PC-3 (cell line): ENCODE measurements at regions not wholly inside any gene's neighbourhood (a gene's known extent, or its start where the extent isn't known, plus 50 kb on each side); places are given as distances from the start of the nearest gene placed in this dataset.

Experiments
- ATAC-seq: fragments of 200-7000 bp; cut with Tn5 transposase; 2 replicates; pipeline ENCODE4 v1.9.1; 2020; ENCODE audit warnings: mild to moderate bottlenecking, moderate library complexity
- BruUV-seq: library from RNA; stranded (reverse); fragments of 400-500 nt; replicated peaks from 2 replicates; lab custom pipeline; 2021; lab: Mats Ljungman, UMichigan
- CTCF ChIA-PET: fragments of 300-600 bp; sonication (Branson Sonifier 250); formaldehyde crosslinking; loops from one replicate; lab custom pipeline; 2022; ENCODE audit warnings: antibody characterized with exemption; lab: Charles Lee
- POLR2A ChIA-PET: fragments of 300-600 bp; sonication (Branson Sonifier 250); formaldehyde crosslinking; loops from one replicate; lab custom pipeline; 2022; ENCODE audit warnings: antibody characterized with exemption; ENCODE audit not compliant: unreplicated experiment; lab: Charles Lee
- DNase-seq: peaks from one replicate; pipeline ENCODE4 v3.0.0-alpha.2; 2015
- H2AFZ ChIP-seq: fragments of 300-600 bp; sonication (generic); 2 replicates; pipeline ENCODE4 v1.6.0; 2016; ENCODE audit warnings: antibody characterized with exemption, low read length
- H3F3A ChIP-seq: fragments of 300-600 bp; sonication (generic); one replicate; pipeline ENCODE4 v1.6.0; 2017; ENCODE audit warnings: antibody characterized with exemption, low read length, control low read depth, mild to moderate bottlenecking; ENCODE audit not compliant: unreplicated experiment
- H3K27ac ChIP-seq: fragments of 300-600 bp; sonication (generic); 2 replicates; pipeline ENCODE4 v1.5.1; 2016; ENCODE audit warnings: mild to moderate bottlenecking, low read length
- H3K27me3 ChIP-seq: fragments of 300-600 bp; sonication (generic); 2 replicates; pipeline ENCODE4 v1.6.1; 2016; ENCODE audit warnings: low read length, mixed read lengths
- H3K36me3 ChIP-seq: fragments of 300-600 bp; sonication (generic); 2 replicates; pipeline ENCODE4 v1.6.1; 2016; ENCODE audit warnings: low read depth, mixed run types, low read length, mixed read lengths
- H3K4me1 ChIP-seq: fragments of 300-600 bp; sonication (generic); 2 replicates; pipeline ENCODE4 v1.5.1; 2016; ENCODE audit warnings: low read length; ENCODE audit not compliant: insufficient read depth
- H3K4me2 ChIP-seq: fragments of 300-600 bp; sonication (generic); 2 replicates; pipeline ENCODE4 v1.6.0; 2016; ENCODE audit warnings: low read length
- H3K4me3 ChIP-seq: fragments of 300-600 bp; sonication (generic); 2 replicates; pipeline ENCODE4 v1.5.1; 2016; ENCODE audit warnings: mild to moderate bottlenecking, low read length, mixed read lengths
- H3K79me2 ChIP-seq: fragments of 300-600 bp; sonication (generic); 2 replicates; pipeline ENCODE4 v1.6.1; 2017; ENCODE audit warnings: low read length, mixed read lengths
- H3K9ac ChIP-seq: fragments of 300-600 bp; sonication (generic); 2 replicates; pipeline ENCODE4 v1.6.0; 2016; ENCODE audit warnings: mild to moderate bottlenecking, low read length
- H3K9me2 ChIP-seq: fragments of 300-600 bp; sonication (generic); replicated peaks from 2 replicates; pipeline ENCODE4 v1.6.1; 2016; ENCODE audit warnings: mixed run types, low read length, mixed read lengths
- H3K9me3 ChIP-seq: fragments of 300-600 bp; sonication (generic); 2 replicates; pipeline ENCODE4 v1.6.1; 2016; ENCODE audit warnings: low read length, mixed read lengths
- H4K20me1 ChIP-seq: fragments of 300-600 bp; sonication (generic); 2 replicates; pipeline ENCODE4 v1.6.1; 2016; ENCODE audit warnings: low read length, mixed read lengths
- CTCF ChIP-seq: fragments of 300-600 bp; sonication (generic); conservative IDR thresholded peaks from 2 replicates; pipeline ENCODE4 v1.5.1; 2017; ENCODE audit warnings: antibody characterized with exemption, low read depth, mild to moderate bottlenecking, low read length
- EZH2 ChIP-seq: fragments of 300-600 bp; sonication (generic); IDR thresholded peaks from one replicate; pipeline ENCODE4 v1.6.1; 2017; ENCODE audit warnings: antibody characterized with exemption, mild to moderate bottlenecking, low read length; ENCODE audit not compliant: unreplicated experiment
- EZH2phosphoT487 ChIP-seq: fragments of 300-600 bp; sonication (generic); IDR thresholded peaks from 2 replicates; pipeline ENCODE4 v1.6.1; 2018; ENCODE audit warnings: mild to moderate bottlenecking, antibody characterized with exemption, low read length, borderline replicate concordance
- intact Hi-C: fragments of 100-400 bp; cut with micrococcal nuclease; formaldehyde crosslinking; loops from 2 replicates; pipeline ENCODE4 v1.9.0; 2023

DNA sequence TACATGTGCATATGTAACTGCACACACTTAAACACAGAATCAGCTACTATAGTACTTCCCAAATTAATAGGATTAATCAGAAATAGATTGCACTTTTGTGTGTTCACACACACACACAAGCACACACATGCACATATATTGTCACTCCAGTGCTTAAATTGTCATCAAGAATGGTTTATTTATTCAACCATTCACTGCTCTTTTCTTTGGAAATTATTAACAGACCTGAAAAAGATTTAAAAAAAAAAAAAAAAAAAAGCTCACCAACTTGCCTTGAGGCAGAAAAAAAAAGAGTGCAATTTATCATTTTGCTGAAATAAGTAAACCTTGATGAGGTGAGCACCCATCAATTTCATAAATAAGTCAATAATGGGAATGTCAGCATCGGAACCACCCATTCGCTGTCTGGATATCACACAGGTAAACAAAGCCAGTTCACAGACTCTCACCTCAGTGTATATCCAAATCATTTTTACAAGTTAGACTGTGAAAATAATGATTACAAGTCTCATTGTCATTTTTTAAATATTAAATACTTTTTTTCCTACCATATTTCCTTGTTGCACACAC is 562.8 kb downstream of the BNC2 start:
- H3K9ac ChIP-seq: no peak overlapping the region
- intact Hi-C loops: no loop called here
- no peak for ATAC-seq
- H3K4me1 ChIP-seq: no peaks in the 10 kb centered on the region
- no peak overlapping the region for H2AFZ ChIP-seq
- H3K4me2 ChIP-seq: no peak overlapping the region
- DNase-seq: no peak
- no peaks in the 10 kb centered on the region for H3F3A ChIP-seq
- no peaks in the 10 kb centered on the region for H3K27me3 ChIP-seq
- POLR2A ChIA-PET: no interaction called here
- H3K9me2 ChIP-seq: no peaks in the 10 kb centered on the region
- BruUV-seq: no TSS peak
- no peaks in the 10 kb centered on the region for H3K9me3 ChIP-seq
- H4K20me1 ChIP-seq: no peaks in the 10 kb centered on the region
- H3K36me3 ChIP-seq: no peaks in the 10 kb centered on the region
- TF ChIP-seq EZH2: no peak
- TF ChIP-seq CTCF: no peak
- no peak for TF ChIP-seq EZH2phosphoT487
- H3K4me3 ChIP-seq: no peak overlapping the region
- no peak overlapping the region for H3K27ac ChIP-seq
- CTCF ChIA-PET: no interaction called here
- no peaks in the 10 kb centered on the region for H3K79me2 ChIP-seq

DNA sequence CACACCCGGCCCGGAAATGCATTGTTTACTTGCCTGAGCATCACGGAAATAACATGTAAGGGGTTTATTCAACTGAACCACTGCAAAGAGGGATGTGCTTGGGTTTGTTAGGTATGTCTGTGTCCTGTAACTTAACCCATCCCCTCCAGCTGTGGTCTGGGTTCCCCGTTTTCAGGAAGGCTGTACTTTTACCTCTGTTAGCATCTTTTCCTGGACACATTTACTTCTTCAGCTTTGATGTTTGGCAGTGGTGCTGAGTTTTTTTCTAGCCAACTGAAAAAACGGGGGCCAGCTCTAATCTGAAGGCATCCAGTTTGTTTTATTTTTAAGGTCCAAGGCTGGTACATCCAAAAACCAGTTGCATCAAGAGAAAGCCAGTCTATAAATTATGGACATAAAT is 561.8 kb downstream of the BNC2 start:
- H3K27ac ChIP-seq: no peak overlapping the region
- CTCF ChIA-PET: no interaction called here
- no peak overlapping the region for H2AFZ ChIP-seq
- no peak overlapping the region for H3K9ac ChIP-seq
- no peaks in the 10 kb centered on the region for H3K9me2 ChIP-seq
- no peaks in the 10 kb centered on the region for H3K9me3 ChIP-seq
- H3K4me3 ChIP-seq: no peak overlapping the region
- POLR2A ChIA-PET: no interaction called here
- BruUV-seq: no TSS peak
- no peaks in the 10 kb centered on the region for H4K20me1 ChIP-seq
- H3F3A ChIP-seq: no peaks in the 10 kb centered on the region
- DNase-seq (no peak), ATAC-seq (no peak)
- no peaks in the 10 kb centered on the region for H3K27me3 ChIP-seq
- no peaks in the 10 kb centered on the region for H3K79me2 ChIP-seq
- H3K4me2 ChIP-seq: no peak overlapping the region
- intact Hi-C loops: no loop called here
- no peaks in the 10 kb centered on the region for H3K4me1 ChIP-seq
- no peaks in the 10 kb centered on the region for H3K36me3 ChIP-seq
- no peak for TF ChIP-seq CTCF
- TF ChIP-seq EZH2: no peak
- no peak for TF ChIP-seq EZH2phosphoT487

GRCh38 chr9:16309082-16309468 is 561.4 kb downstream of the BNC2 start:
- no TSS peak for BruUV-seq
- Histone ChIP-seq H3K36me3 (no peaks in the 10 kb centered on the region), H4K20me1 (no peaks in the 10 kb centered on the region)

More at GRCh38 chr9:16309082-16309468, 561.4 kb downstream of the BNC2 start:
- ATAC-seq (no peak), DNase-seq (no peak)
- Histone ChIP-seq H3K4me3 (no peak overlapping the region), H3K9me3 (no peaks in the 10 kb centered on the region), H2AFZ (no peak overlapping the region), H3F3A (no peaks in the 10 kb centered on the region), H3K9ac (no peak overlapping the region), H3K4me1 (no peaks in the 10 kb centered on the region), H3K9me2 (no peaks in the 10 kb centered on the region), H3K27ac (no peak overlapping the region), H3K4me2 (no peak overlapping the region), H3K79me2 (no peaks in the 10 kb centered on the region), H3K27me3 (no peaks in the 10 kb centered on the region)
- intact Hi-C loops: no loop called here
- POLR2A ChIA-PET: no interaction called here
- CTCF ChIA-PET: no interaction called here
- TF ChIP-seq CTCF: no peak
- no peak for TF ChIP-seq EZH2phosphoT487
- TF ChIP-seq EZH2: no peak
